ENCODE measurements at regions not wholly inside any gene's neighbourhood (a gene's known extent, or its start where the extent isn't known, plus 50 kb on each side); places are given as distances from the start of the nearest gene placed in this dataset.

- no peak overlapping the region for H3K4me3 ChIP-seq (ENCODE audit: extremely low read depth, insufficient read depth, low read length, poor library complexity, severe bottlenecking)
- no peak overlapping the region for H3K27ac ChIP-seq (ENCODE audit: low read depth, low read length, severe bottlenecking)
- H3K36me3 ChIP-seq (ENCODE audit: control insufficient read depth, insufficient read depth, low read length): no peaks in the 10 kb centered on the region
- peaks cover 4% of the 10 kb centered on the region for H3K4me1 ChIP-seq (ENCODE audit: control insufficient read depth, insufficient read depth, low read length, poor library complexity, severe bottlenecking)
- WGBS, 2 experiments (ENCODE audit: insufficient coverage in 2 of 2): no CpG with 5 or more reads among the region's 1 CpG
- peaks cover under 1% of the 10 kb centered on the region for H3K9me3 ChIP-seq (ENCODE audit: control insufficient read depth, low read length)
Observed at GRCh38 chr11:80987171-80987570, 1546.3 kb upstream of the TENM4 start.

GRCh38 chr11:80986421-80987074 lies 1545.7 kb upstream of the TENM4 start:
- Histone ChIP-seq H3K9me3 (ENCODE audit: control insufficient read depth, low read length) (no peaks in the 10 kb centered on the region), H3K4me3 (ENCODE audit: extremely low read depth, insufficient read depth, low read length, poor library complexity, severe bottlenecking) (no peak overlapping the region), H3K27ac (ENCODE audit: low read depth, low read length, severe bottlenecking) (no peak overlapping the region), H3K36me3 (ENCODE audit: control insufficient read depth, insufficient read depth, low read length) (no peaks in the 10 kb centered on the region), H3K4me1 (ENCODE audit: control insufficient read depth, insufficient read depth, low read length, poor library complexity, severe bottlenecking) (peaks cover 4% of the 10 kb centered on the region)
- WGBS, 2 experiments (ENCODE audit: insufficient coverage in 2 of 2): no CpG with 5 or more reads among the region's 1 CpG

GRCh38 chr11:80980227-80980626 lies 1539.4 kb upstream of the TENM4 start:
- Histone ChIP-seq H3K9me3 (ENCODE audit: control insufficient read depth, low read length) (no peaks in the 10 kb centered on the region), H3K36me3 (ENCODE audit: control insufficient read depth, insufficient read depth, low read length) (no peaks in the 10 kb centered on the region), H3K4me3 (ENCODE audit: extremely low read depth, insufficient read depth, low read length, poor library complexity, severe bottlenecking) (no peak overlapping the region), H3K27ac (ENCODE audit: low read depth, low read length, severe bottlenecking) (no peak overlapping the region), H3K4me1 (ENCODE audit: control insufficient read depth, insufficient read depth, low read length, poor library complexity, severe bottlenecking) (no peaks in the 10 kb centered on the region)

- no CpG with 5 or more reads among the region's 2 CpGs for WGBS, 2 experiments (ENCODE audit: insufficient coverage in 2 of 2)
- Histone ChIP-seq H3K4me3 (ENCODE audit: extremely low read depth, insufficient read depth, low read length, poor library complexity, severe bottlenecking) (no peak overlapping the region), H3K4me1 (ENCODE audit: control insufficient read depth, insufficient read depth, low read length, poor library complexity, severe bottlenecking) (no peaks in the 10 kb centered on the region), H3K9me3 (ENCODE audit: control insufficient read depth, low read length) (no peaks in the 10 kb centered on the region), H3K36me3 (ENCODE audit: control insufficient read depth, insufficient read depth, low read length) (no peaks in the 10 kb centered on the region), H3K27ac (ENCODE audit: low read depth, low read length, severe bottlenecking) (no peak overlapping the region)
Observed at GRCh38 chr11:80973786-80974185, 1533.0 kb upstream of the TENM4 start.

- Histone ChIP-seq H3K9me3 (ENCODE audit: control insufficient read depth, low read length) (no peaks in the 10 kb centered on the region), H3K4me1 (ENCODE audit: control insufficient read depth, insufficient read depth, low read length, poor library complexity, severe bottlenecking) (no peaks in the 10 kb centered on the region), H3K27ac (ENCODE audit: low read depth, low read length, severe bottlenecking) (no peak overlapping the region), H3K36me3 (ENCODE audit: control insufficient read depth, insufficient read depth, low read length) (no peaks in the 10 kb centered on the region), H3K4me3 (ENCODE audit: extremely low read depth, insufficient read depth, low read length, poor library complexity, severe bottlenecking) (no peak overlapping the region)
Observed at GRCh38 chr11:80970037-80970436, 1529.2 kb upstream of the TENM4 start.

GRCh38 chr11:80967649-80968048 lies 1526.8 kb upstream of the TENM4 start:
- no peak overlapping the region for H3K27ac ChIP-seq (ENCODE audit: low read depth, low read length, severe bottlenecking)
- 79 to 83% methylated on average over 1 to 2 of the region's 5 CpGs for WGBS, 2 experiments (ENCODE audit: insufficient coverage in 2 of 2)
- no peaks in the 10 kb centered on the region for H3K36me3 ChIP-seq (ENCODE audit: control insufficient read depth, insufficient read depth, low read length)
- H3K4me3 ChIP-seq (ENCODE audit: extremely low read depth, insufficient read depth, low read length, poor library complexity, severe bottlenecking): no peak overlapping the region
- H3K9me3 ChIP-seq (ENCODE audit: control insufficient read depth, low read length): no peaks in the 10 kb centered on the region
- no peaks in the 10 kb centered on the region for H3K4me1 ChIP-seq (ENCODE audit: control insufficient read depth, insufficient read depth, low read length, poor library complexity, severe bottlenecking)

- H3K27ac ChIP-seq (ENCODE audit: low read depth, low read length, severe bottlenecking): no peak overlapping the region
Observed at GRCh38 chr11:80960381-80961029, 1519.7 kb upstream of the TENM4 start.

GRCh38 chr11:80959751-80960150 lies 1518.9 kb upstream of the TENM4 start:
- H3K36me3 ChIP-seq (ENCODE audit: control insufficient read depth, insufficient read depth, low read length): no peaks in the 10 kb centered on the region
- peaks cover 9% of the 10 kb centered on the region for H3K4me1 ChIP-seq (ENCODE audit: control insufficient read depth, insufficient read depth, low read length, poor library complexity, severe bottlenecking)
- no peak overlapping the region for H3K27ac ChIP-seq (ENCODE audit: low read depth, low read length, severe bottlenecking)
- WGBS, 2 experiments (ENCODE audit: insufficient coverage in 2 of 2): 94% methylated on average over 2 of the region's 2 CpGs; no CpG with 5 or more reads in 1 of the 2 experiments
- no peak overlapping the region for H3K4me3 ChIP-seq (ENCODE audit: extremely low read depth, insufficient read depth, low read length, poor library complexity, severe bottlenecking)
- no peaks in the 10 kb centered on the region for H3K9me3 ChIP-seq (ENCODE audit: control insufficient read depth, low read length)

More at GRCh38 chr11:80960381-80961029, 1519.7 kb upstream of the TENM4 start:
- Histone ChIP-seq H3K36me3 (ENCODE audit: control insufficient read depth, insufficient read depth, low read length) (no peaks in the 10 kb centered on the region), H3K4me3 (ENCODE audit: extremely low read depth, insufficient read depth, low read length, poor library complexity, severe bottlenecking) (no peak overlapping the region), H3K4me1 (ENCODE audit: control insufficient read depth, insufficient read depth, low read length, poor library complexity, severe bottlenecking) (peaks cover 9% of the 10 kb centered on the region), H3K9me3 (ENCODE audit: control insufficient read depth, low read length) (no peaks in the 10 kb centered on the region)
- WGBS, 2 experiments (ENCODE audit: insufficient coverage in 2 of 2): 40 to 75% methylated on average over 1 to 2 of the region's 2 CpGs

- Histone ChIP-seq H3K4me1 (ENCODE audit: control insufficient read depth, insufficient read depth, low read length, poor library complexity, severe bottlenecking) (peaks cover 9% of the 10 kb centered on the region), H3K36me3 (ENCODE audit: control insufficient read depth, insufficient read depth, low read length) (no peaks in the 10 kb centered on the region), H3K9me3 (ENCODE audit: control insufficient read depth, low read length) (no peaks in the 10 kb centered on the region), H3K27ac (ENCODE audit: low read depth, low read length, severe bottlenecking) (no peak overlapping the region), H3K4me3 (ENCODE audit: extremely low read depth, insufficient read depth, low read length, poor library complexity, severe bottlenecking) (no peak overlapping the region)
- WGBS, 2 experiments (ENCODE audit: insufficient coverage in 2 of 2): 88 to 95% methylated on average over 2 to 4 of the region's 4 CpGs
Observed at GRCh38 chr11:80958987-80959386, 1518.2 kb upstream of the TENM4 start.

- no peak overlapping the region for H3K27ac ChIP-seq (ENCODE audit: low read depth, low read length, severe bottlenecking)
- peaks cover 9% of the 10 kb centered on the region for H3K4me1 ChIP-seq (ENCODE audit: control insufficient read depth, insufficient read depth, low read length, poor library complexity, severe bottlenecking)
- H3K4me3 ChIP-seq (ENCODE audit: extremely low read depth, insufficient read depth, low read length, poor library complexity, severe bottlenecking): no peak overlapping the region
- WGBS, 2 experiments (ENCODE audit: insufficient coverage in 2 of 2): no CpG with 5 or more reads among the region's 2 CpGs
- H3K9me3 ChIP-seq (ENCODE audit: control insufficient read depth, low read length): no peaks in the 10 kb centered on the region
- H3K36me3 ChIP-seq (ENCODE audit: control insufficient read depth, insufficient read depth, low read length): no peaks in the 10 kb centered on the region
Observed at GRCh38 chr11:80958361-80958760, 1517.5 kb upstream of the TENM4 start.

GRCh38 chr11:80955588-80955987 lies 1514.8 kb upstream of the TENM4 start:
- 86 to 100% methylated on average over 5 to 6 of the region's 7 CpGs for WGBS, 2 experiments (ENCODE audit: insufficient coverage in 2 of 2)
- Histone ChIP-seq H3K4me3 (ENCODE audit: extremely low read depth, insufficient read depth, low read length, poor library complexity, severe bottlenecking) (no peak overlapping the region), H3K36me3 (ENCODE audit: control insufficient read depth, insufficient read depth, low read length) (no peaks in the 10 kb centered on the region), H3K27ac (ENCODE audit: low read depth, low read length, severe bottlenecking) (no peak overlapping the region), H3K9me3 (ENCODE audit: control insufficient read depth, low read length) (no peaks in the 10 kb centered on the region), H3K4me1 (ENCODE audit: control insufficient read depth, insufficient read depth, low read length, poor library complexity, severe bottlenecking) (peaks cover 6% of the 10 kb centered on the region)

Data from mesodermal cell (in vitro differentiated cells).